ENCODE measurements at regions not wholly inside any gene's neighbourhood (a gene's known extent, or its start where the extent isn't known, plus 50 kb on each side); places are given as distances from the start of the nearest gene placed in this dataset.

- no peaks in the 10 kb centered on the region for H3K79me1 ChIP-seq (ENCODE audit: low read depth, low read length)
- H2BK5ac ChIP-seq (ENCODE audit: low read depth, low read length) = no peak overlapping the region
- no peak overlapping the region for H3K4me3 ChIP-seq (ENCODE audit: extremely low read depth in 1 of 4, insufficient read depth in 2 of 4, low read depth in 3 of 4, low read length in 4 of 4)
- no peak for FAIRE-seq
- H3K14ac ChIP-seq (ENCODE audit: insufficient read length) = no peak overlapping the region
- no peaks in the 10 kb centered on the region for H3K79me2 ChIP-seq (ENCODE audit: control insufficient read depth in 1 of 2, insufficient read depth in 2 of 2, low read length in 2 of 2)
- H4K8ac ChIP-seq (ENCODE audit: extremely low read depth, insufficient read depth, low read length) = no peak overlapping the region
- no peak for DNase-seq (ENCODE audit: low read depth in 1 of 2, low spot score in 2 of 2)
- no peaks in the 10 kb centered on the region for H3K9me3 ChIP-seq (ENCODE audit: insufficient read depth in 2 of 2, low read depth in 1 of 2, low read length in 1 of 2)
- no peak overlapping the region for H3K9ac ChIP-seq (replicated peaks in 1 of 4; ENCODE audit: extremely low read depth in 1 of 4, low read depth in 3 of 4, low read length in 3 of 4)
- no peaks in the 10 kb centered on the region for H3K23me2 ChIP-seq (ENCODE audit: low read depth, low read length)
- no peak overlapping the region for H2AK5ac ChIP-seq (ENCODE audit: low read depth, low read length)
- H3K27ac ChIP-seq (ENCODE audit: low read depth, low read length) = no peak overlapping the region
- H3K18ac ChIP-seq (ENCODE audit: extremely low read depth, low read length) = no peak overlapping the region
- H3K4ac ChIP-seq (replicated peaks; ENCODE audit: insufficient read length, low read depth, low read length) = no peak overlapping the region
- H3K36me3 ChIP-seq (ENCODE audit: control insufficient read depth in 2 of 4, insufficient read depth in 4 of 4, low read length in 3 of 4) = no peaks in the 10 kb centered on the region; a peak in 1 of 8 replicates
- no peaks in the 10 kb centered on the region for H3K27me3 ChIP-seq (replicated peaks in 1 of 4; ENCODE audit: control insufficient read depth in 3 of 4, extremely low read depth in 1 of 4, insufficient read depth in 3 of 4, low read length in 3 of 4)
- H3K56ac ChIP-seq (replicated peaks; ENCODE audit: insufficient read length, low read depth, low read length) = no peak overlapping the region
- WGBS, 2 experiments (ENCODE audit: extremely low coverage in 1 of 2, insufficient coverage in 1 of 2, insufficient read length in 1 of 2, insufficient replicate concordance in 2 of 2, low coverage in 1 of 2, low lambda C conversion rate in 2 of 2, missing lambda C conversion rate in 1 of 2) = 83% methylated on average over 3 of the region's 3 CpGs; no CpG with 5 or more reads in 1 of the 2 experiments
- ChIA-PET POLR2A (ENCODE audit: partially characterized antibody) (interaction anchor here (0.7 kb wide), 1 partner anchor 9 kb away, joined by 3 read pairs; no protein-coding TSS in a partner anchor), CTCF (ENCODE audit: partially characterized antibody) (interaction anchor here (1.2 to 1.8 kb wide), 3 partner anchors 9 to 140 kb away, joined by 3 to 7 read pairs (median 4); no protein-coding TSS in a partner anchor)
- no peak overlapping the region for H3K23ac ChIP-seq (ENCODE audit: insufficient read length)
- no peak overlapping the region for H2BK15ac ChIP-seq (ENCODE audit: low read length)
- H3K4me1 ChIP-seq (replicated peaks in 1 of 4; ENCODE audit: control insufficient read depth in 3 of 4, insufficient read depth in 4 of 4, low read length in 3 of 4) = no peaks in the 10 kb centered on the region
- H2AFZ ChIP-seq (ENCODE audit: low read length) = no peak overlapping the region
- no peak overlapping the region for H2BK20ac ChIP-seq (ENCODE audit: low read length)
- H4K5ac ChIP-seq (ENCODE audit: insufficient read length, low read depth, low read length) = no peak overlapping the region
- no peak overlapping the region for H2BK120ac ChIP-seq (replicated peaks; ENCODE audit: low read depth, low read length)
- H4K91ac ChIP-seq (replicated peaks; ENCODE audit: insufficient read length, low read length) = no peak overlapping the region
- H3K4me2 ChIP-seq (ENCODE audit: insufficient read depth in 1 of 2, low read depth in 2 of 2, low read length in 2 of 2) = no peak overlapping the region
- peaks cover 0 to 3% of the 10 kb centered on the region in 2 experiments for H4K20me1 ChIP-seq (replicated peaks in 1 of 2; ENCODE audit: control insufficient read depth in 1 of 2, insufficient read depth in 2 of 2, low read length in 2 of 2)
- H2BK12ac ChIP-seq (ENCODE audit: low read depth, low read length) = no peak overlapping the region
- TF ChIP-seq, protein P1, sequence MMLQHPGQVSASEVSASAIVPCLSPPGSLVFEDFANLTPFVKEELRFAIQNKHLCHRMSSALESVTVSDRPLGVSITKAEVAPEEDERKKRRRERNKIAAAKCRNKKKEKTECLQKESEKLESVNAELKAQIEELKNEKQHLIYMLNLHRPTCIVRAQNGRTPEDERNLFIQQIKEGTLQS (IDR thresholded peaks at IDR 0.05; ENCODE audit: insufficient read depth, low read depth, low read length) = no peak
- TF ChIP-seq USF2 (IDR thresholded peaks at IDR 0.05; ENCODE audit: low read length) = no peak
- no peak for TF ChIP-seq TEAD4 (IDR thresholded peaks at IDR 0.05; ENCODE audit: low read depth, low read length)
- TF ChIP-seq TBP (IDR thresholded peaks at IDR 0.05; ENCODE audit: low read depth, low read length) = no peak
- no peak for TF ChIP-seq TAF1 (IDR thresholded peaks at IDR 0.05; ENCODE audit: low read depth, low read length)
- TF ChIP-seq EP300 (IDR thresholded peaks at IDR 0.05; ENCODE audit: borderline replicate concordance in 1 of 2, low read depth in 2 of 2, low read length in 2 of 2) = no peak
- no peak for TF ChIP-seq BCL11A (IDR thresholded peaks at IDR 0.05; ENCODE audit: low read depth in 2 of 2, low read length in 2 of 2)
- TF ChIP-seq CREB1 (IDR thresholded peaks at IDR 0.05) = no peak
- no peak for TF ChIP-seq RFX5 (IDR thresholded peaks at IDR 0.05; ENCODE audit: borderline replicate concordance, low read depth, low read length)
- no peak for TF ChIP-seq EGR1 (IDR thresholded peaks at IDR 0.05; ENCODE audit: borderline replicate concordance, low read depth, low read length)
- TF ChIP-seq SP4 (IDR thresholded peaks at IDR 0.05; ENCODE audit: low read length) = no peak
- no peak for TF ChIP-seq SRF (IDR thresholded peaks at IDR 0.05; ENCODE audit: low read depth, low read length)
- no peak for TF ChIP-seq JUND (IDR thresholded peaks at IDR 0.05; ENCODE audit: low read length)
- TF ChIP-seq POLR2A (IDR thresholded peaks at IDR 0.05; ENCODE audit: control extremely low read depth in 1 of 2, low read depth in 2 of 2, low read length in 2 of 2) = no peak
Observed at GRCh38 chr1:232487236-232487635, 142.7 kb downstream of the SIPA1L2 start.

Data from H1 (cell line).